Muscle of leg (tissue), 3 donors: ENCODE measurements at regions not wholly inside any gene's neighbourhood (a gene's known extent, or its start where the extent isn't known, plus 50 kb on each side); places are given as distances from the start of the nearest gene placed in this dataset.

ENCODE experiments used
- DNase-seq: peaks from one replicate; pipeline ENCODE4 v3.0.0; 2013
- H3K27ac ChIP-seq: one replicate; pipeline ENCODE4 v1.5.1; 2013; ENCODE audit warnings: mild to moderate bottlenecking, low read length, control low read depth
- H3K27me3 ChIP-seq: one replicate; pipeline ENCODE4 v1.6.1; 2013; ENCODE audit warnings: low read length; ENCODE audit not compliant: control insufficient read depth, insufficient read depth
- H3K36me3 ChIP-seq: one replicate; pipeline ENCODE4 v1.6.1; 2013; ENCODE audit warnings: low read length; ENCODE audit not compliant: control insufficient read depth, insufficient read depth
- H3K4me1 ChIP-seq: one replicate; pipeline ENCODE4 v1.6.1; 2013; ENCODE audit warnings: low read length; ENCODE audit not compliant: control insufficient read depth, insufficient read depth
- H3K4me3 ChIP-seq: one replicate; pipeline ENCODE4 v1.5.1; 2013; ENCODE audit warnings: low read length, control low read depth
- H3K9me3 ChIP-seq: replicated peaks from 2 replicates; pipeline ENCODE4 v1.6.1; 2013; ENCODE audit warnings: low read depth, low read length; ENCODE audit not compliant: control insufficient read depth
- WGBS: methylation state at CpG from one replicate; pipeline ENCODE4 v1.1.5; 2013; ENCODE audit warnings: missing lambda C conversion rate; ENCODE audit not compliant: insufficient coverage; 5-methylcytosine and 5-hydroxymethylcytosine counted together

DNA sequence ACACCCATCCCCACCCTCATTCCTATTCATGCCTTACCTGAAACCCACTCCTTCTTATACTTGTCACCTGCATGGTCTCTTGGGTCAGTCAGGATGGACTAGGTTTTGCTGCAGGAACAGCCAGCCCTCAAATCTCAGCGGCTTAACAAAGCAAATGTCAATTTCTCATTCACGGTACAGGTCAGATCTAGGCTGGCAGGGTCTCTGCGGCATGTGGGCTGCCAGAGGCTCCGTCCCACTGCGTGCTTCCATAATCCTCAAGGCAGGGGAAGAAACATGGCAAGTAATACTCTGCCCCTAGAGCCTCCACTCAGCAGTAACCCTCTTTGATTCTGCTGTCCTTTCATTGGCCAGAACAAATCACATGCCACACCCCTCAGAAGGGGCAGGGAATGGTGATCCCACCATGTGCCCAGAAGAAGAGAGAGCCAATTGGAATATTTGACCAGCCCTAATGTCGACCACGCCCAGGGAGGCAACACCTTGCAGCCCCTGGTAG, 114.9 kb upstream of the ZMIZ1 start:
- Histone ChIP-seq H3K27me3 (peaks cover 16% of the 10 kb centered on the region), H3K4me3 (no peak overlapping the region), H3K9me3 (no peaks in the 10 kb centered on the region), H3K36me3 (no peaks in the 10 kb centered on the region), H3K4me1 (peaks cover 50% of the 10 kb centered on the region), H3K27ac (no peak overlapping the region)
- DNase-seq = no peak
- WGBS = 98% methylated on average over 7 of the region's 7 CpGs

- Histone ChIP-seq H3K4me3 (no peak overlapping the region), H3K27me3 (peaks cover 19% of the 10 kb centered on the region), H3K36me3 (no peaks in the 10 kb centered on the region), H3K27ac (no peak overlapping the region), H3K4me1 (peaks cover 48% of the 10 kb centered on the region), H3K9me3 (no peaks in the 10 kb centered on the region)
- 89% methylated on average over 5 of the region's 7 CpGs for WGBS
- no peak for DNase-seq
These were observed 114.1 kb upstream of the ZMIZ1 start for GRCh38 chr10:78954689-78955088.

GRCh38 chr10:78955206-78955605, 113.6 kb upstream of the ZMIZ1 start:
- no peak overlapping the region for H3K27ac ChIP-seq
- H3K4me3 ChIP-seq = no peak overlapping the region
- peaks cover 48% of the 10 kb centered on the region for H3K4me1 ChIP-seq
- H3K27me3 ChIP-seq = peaks cover 22% of the 10 kb centered on the region
- no peaks in the 10 kb centered on the region for H3K36me3 ChIP-seq
- no peaks in the 10 kb centered on the region for H3K9me3 ChIP-seq
- 100% methylated on average over 1 of the region's 3 CpGs for WGBS
- no peak for DNase-seq

DNA sequence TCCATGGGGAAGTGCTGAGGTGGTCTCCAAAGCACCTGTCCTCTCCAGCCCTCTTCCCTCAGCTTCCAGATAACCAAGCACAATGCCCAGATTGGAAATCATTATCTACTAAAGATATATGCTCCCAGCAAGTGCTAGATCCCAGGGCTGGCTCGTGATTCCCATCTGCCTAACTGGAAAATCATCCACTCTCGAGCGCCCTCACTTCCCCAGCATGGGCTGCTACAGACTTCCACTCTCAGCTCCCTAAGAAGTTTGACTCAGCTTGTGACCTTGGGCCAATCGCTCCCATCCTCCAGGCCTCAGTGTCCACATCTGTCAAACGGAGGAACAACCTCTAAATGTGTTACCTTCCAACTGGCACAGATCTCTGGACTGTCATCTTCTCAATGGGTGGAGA, 112.4 kb upstream of the ZMIZ1 start:
- H3K4me1 ChIP-seq = peaks cover 45% of the 10 kb centered on the region
- no peak overlapping the region for H3K27ac ChIP-seq
- H3K9me3 ChIP-seq = no peaks in the 10 kb centered on the region
- WGBS = 77% methylated on average over 5 of the region's 5 CpGs
- no peak overlapping the region for H3K4me3 ChIP-seq
- no peak for DNase-seq
- peaks cover 20% of the 10 kb centered on the region for H3K27me3 ChIP-seq
- no peaks in the 10 kb centered on the region for H3K36me3 ChIP-seq

GRCh38 chr10:78957471-78958039, 111.2 kb upstream of the ZMIZ1 start:
- no peak overlapping the region for H3K4me3 ChIP-seq
- peaks cover 25% of the 10 kb centered on the region for H3K27me3 ChIP-seq
- H3K4me1 ChIP-seq = peaks cover 34% of the 10 kb centered on the region
- no peaks in the 10 kb centered on the region for H3K36me3 ChIP-seq
- no peak overlapping the region for H3K27ac ChIP-seq
- 77% methylated on average over 2 of the region's 2 CpGs for WGBS
- no peak for DNase-seq
- no peaks in the 10 kb centered on the region for H3K9me3 ChIP-seq

- Histone ChIP-seq H3K27me3 (peaks cover 36% of the 10 kb centered on the region), H3K4me1 (peaks cover 32% of the 10 kb centered on the region), H3K4me3 (no peak overlapping the region), H3K27ac (no peak overlapping the region), H3K36me3 (no peaks in the 10 kb centered on the region), H3K9me3 (no peaks in the 10 kb centered on the region)
- no CpG with 5 or more reads among the region's 10 CpGs for WGBS
- no peak for DNase-seq
These were observed 109.4 kb upstream of the ZMIZ1 start for GRCh38 chr10:78959217-78959923.

GRCh38 chr10:78959924-78960285, 108.9 kb upstream of the ZMIZ1 start:
- Histone ChIP-seq H3K4me1 (peaks cover 34% of the 10 kb centered on the region), H3K36me3 (no peaks in the 10 kb centered on the region), H3K9me3 (no peaks in the 10 kb centered on the region), H3K4me3 (no peak overlapping the region), H3K27ac (no peak overlapping the region), H3K27me3 (peaks cover 39% of the 10 kb centered on the region)
- peak; percentile 82 for DNase-seq
- WGBS = no CpG with 5 or more reads among the region's 3 CpGs

GRCh38 chr10:78960316-78960800, 108.4 kb upstream of the ZMIZ1 start:
- WGBS = 56% methylated on average over 6 of the region's 7 CpGs
- Histone ChIP-seq H3K9me3 (no peaks in the 10 kb centered on the region), H3K36me3 (no peaks in the 10 kb centered on the region), H3K4me1 (peaks cover 35% of the 10 kb centered on the region), H3K27ac (no peak overlapping the region), H3K4me3 (no peak overlapping the region), H3K27me3 (peaks cover 34% of the 10 kb centered on the region)
- DNase-seq = peak; percentile 88

DNA sequence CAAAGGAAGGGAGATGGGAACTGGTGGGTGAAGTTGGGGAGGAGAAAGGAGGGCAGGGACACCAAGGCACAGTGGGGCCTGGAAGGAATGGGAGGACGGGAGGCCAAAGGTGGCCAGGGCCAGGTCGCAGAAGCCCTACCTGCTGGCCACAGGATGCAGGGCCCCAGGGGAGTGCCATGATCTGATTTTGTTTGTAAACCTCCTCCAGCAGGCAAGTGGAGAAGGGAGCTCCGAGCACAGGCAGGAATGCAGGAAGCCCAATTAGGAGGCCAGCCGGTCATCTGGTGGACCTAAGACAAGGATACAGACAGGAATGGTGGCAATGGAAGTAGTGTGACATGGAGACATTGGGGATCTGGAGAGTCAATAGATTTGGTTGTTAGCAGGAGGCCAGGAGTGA, 107.0 kb upstream of the ZMIZ1 start:
- Histone ChIP-seq H3K4me1 (peaks cover 32% of the 10 kb centered on the region), H3K36me3 (no peaks in the 10 kb centered on the region), H3K27me3 (peaks cover 32% of the 10 kb centered on the region), H3K9me3 (no peaks in the 10 kb centered on the region), H3K4me3 (no peak overlapping the region), H3K27ac (no peak overlapping the region)
- DNase-seq = no peak
- WGBS = 76% methylated on average over 4 of the region's 4 CpGs

DNA sequence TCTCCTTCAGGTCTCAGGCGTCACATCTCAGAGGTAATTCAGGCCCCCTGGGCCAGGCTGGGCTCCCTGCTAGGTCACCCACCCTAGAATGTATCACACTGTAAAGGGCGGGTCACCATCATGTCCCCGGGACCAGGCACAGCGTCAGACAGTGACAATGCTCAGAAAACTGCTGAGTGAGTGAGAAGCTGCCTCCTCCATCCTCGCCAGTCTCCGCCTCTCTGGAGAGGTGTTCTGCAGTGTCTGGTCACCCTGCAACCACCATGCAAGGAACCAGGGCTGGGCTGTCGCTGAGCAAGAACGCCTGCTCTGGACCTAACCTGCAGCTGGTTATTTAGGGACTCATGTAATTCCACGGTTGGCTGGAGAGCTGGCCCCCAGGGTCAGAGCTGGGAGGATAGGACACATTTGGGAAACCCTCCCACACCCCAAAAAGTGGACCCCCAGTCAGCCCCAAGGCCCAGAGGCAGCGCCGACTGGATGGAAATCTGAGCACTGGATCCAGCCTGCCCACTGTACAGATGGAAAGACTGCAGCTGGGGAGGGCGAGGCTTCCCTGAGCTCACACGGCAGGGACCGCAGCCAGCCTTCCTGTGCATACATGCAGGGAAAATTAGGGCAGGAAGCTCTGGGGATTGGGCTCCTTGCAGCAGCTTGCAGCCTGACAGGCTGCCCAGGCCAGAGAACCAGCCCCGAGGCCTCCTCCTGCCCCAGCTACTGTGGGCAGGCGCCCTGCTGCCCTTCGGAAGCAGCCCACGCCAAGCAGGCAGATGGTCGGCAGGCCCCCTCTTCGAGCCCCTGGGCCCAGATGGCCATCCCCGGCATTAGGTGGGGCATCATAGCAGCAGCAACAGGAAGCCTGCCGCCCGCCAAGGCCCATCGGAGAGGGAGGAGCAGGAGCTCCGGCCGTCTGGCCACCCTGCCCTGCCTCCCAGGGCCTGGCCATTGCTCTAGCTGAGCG, 105.4 kb upstream of the ZMIZ1 start:
- no peak overlapping the region for H3K27ac ChIP-seq

More for the DNA sequence above, 105.4 kb upstream of the ZMIZ1 start:
- H3K4me3 ChIP-seq = no peak overlapping the region
- peaks cover 32% of the 10 kb centered on the region for H3K4me1 ChIP-seq
- H3K9me3 ChIP-seq = no peaks in the 10 kb centered on the region
- no peak for DNase-seq
- H3K27me3 ChIP-seq = peaks cover 36% of the 10 kb centered on the region
- no peaks in the 10 kb centered on the region for H3K36me3 ChIP-seq
- 65% methylated on average over 24 of the region's 27 CpGs for WGBS
